HG03066 (cell line): ENCODE measurements at regions not wholly inside any gene's neighbourhood (a gene's known extent, or its start where the extent isn't known, plus 50 kb on each side); places are given as distances from the start of the nearest gene placed in this dataset.

Experiments
- ATAC-seq: cut with Tn5 transposase; IDR thresholded peaks from one replicate; pipeline ENCODE4 v1.9.1; 2021; ENCODE audit warnings: low read depth; ENCODE audit not compliant: unreplicated experiment

GRCh38 chr5:125150041-125150669 is 403.7 kb upstream of the ZNF608 start:
- no peak for ATAC-seq

DNA sequence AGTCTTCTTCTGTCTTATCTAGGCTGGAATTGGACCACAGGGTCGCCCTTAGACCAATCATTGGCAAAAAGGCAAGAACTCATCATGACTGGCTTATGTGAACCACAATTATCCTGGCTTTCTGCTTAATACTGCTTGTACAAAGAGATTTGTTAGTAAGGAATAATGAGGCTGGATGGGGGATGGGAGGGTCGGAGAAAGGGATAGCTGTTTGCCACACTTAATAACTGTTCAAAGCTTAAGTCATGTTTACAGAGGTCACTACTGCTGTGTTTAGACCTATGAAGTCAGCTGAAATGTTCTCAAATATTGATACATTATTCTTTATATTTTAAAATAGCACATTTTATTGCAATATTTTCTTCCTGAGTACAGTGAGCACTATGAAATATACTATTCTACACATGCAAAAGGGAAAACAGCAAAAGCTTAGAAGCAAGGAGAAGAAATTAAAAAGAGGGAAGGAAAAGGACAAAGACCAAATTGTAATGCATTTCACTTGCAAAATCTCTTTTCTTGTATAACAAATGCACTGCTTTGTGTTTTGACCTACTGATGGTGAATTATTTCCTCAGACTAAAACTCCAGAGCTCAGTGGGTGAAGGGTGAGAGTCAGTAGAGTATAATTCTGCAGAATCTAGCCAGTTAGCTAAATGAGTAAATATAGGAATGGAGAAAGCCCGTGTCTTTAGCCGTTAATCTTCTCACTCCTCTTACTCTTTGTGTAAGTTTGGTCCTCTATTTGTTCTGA is 404.9 kb upstream of the ZNF608 start:
- ATAC-seq: no peak

DNA sequence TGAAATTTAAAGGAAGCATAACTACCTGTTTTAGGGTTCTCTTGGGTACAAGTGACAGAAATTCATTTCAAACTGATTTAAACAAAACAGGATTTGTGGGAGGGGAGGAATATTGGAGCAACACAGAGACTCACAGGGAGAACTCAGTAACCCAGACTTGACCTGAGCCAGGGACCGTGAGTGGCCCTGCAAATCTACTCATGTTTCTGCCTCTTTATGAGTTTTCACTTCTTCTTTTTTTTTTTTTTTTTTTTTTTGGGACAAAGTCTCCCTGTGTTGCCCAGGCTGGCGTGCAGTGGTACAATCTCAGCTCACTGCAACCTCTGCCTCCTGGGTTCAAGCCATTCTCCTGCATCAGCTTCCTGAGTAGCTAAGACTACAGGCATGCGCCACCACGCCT is 405.6 kb upstream of the ZNF608 start:
- ATAC-seq: no peak

- ATAC-seq: no peak
Measured at GRCh38 chr5:125152461-125153189, 406.2 kb upstream of the ZNF608 start.

DNA sequence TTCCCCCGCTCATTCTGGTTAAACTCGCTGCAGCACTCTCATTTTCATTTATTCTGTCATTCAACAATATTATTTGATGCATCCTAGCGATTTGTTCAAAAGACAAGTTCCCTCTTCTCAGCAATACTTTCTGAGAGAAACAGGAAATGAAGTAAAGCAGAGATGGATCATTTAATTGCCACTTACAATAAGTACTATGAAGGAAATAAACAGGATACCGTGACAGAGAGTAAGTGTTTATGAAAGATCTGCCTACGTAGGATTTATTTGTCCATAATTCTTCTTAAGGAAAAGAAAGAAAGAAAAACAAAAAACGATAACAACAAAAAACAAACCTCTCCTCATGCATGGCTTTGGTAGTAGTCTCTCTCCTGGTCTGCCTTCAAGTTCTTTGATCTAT is 406.8 kb upstream of the ZNF608 start:
- ATAC-seq: no peak

DNA sequence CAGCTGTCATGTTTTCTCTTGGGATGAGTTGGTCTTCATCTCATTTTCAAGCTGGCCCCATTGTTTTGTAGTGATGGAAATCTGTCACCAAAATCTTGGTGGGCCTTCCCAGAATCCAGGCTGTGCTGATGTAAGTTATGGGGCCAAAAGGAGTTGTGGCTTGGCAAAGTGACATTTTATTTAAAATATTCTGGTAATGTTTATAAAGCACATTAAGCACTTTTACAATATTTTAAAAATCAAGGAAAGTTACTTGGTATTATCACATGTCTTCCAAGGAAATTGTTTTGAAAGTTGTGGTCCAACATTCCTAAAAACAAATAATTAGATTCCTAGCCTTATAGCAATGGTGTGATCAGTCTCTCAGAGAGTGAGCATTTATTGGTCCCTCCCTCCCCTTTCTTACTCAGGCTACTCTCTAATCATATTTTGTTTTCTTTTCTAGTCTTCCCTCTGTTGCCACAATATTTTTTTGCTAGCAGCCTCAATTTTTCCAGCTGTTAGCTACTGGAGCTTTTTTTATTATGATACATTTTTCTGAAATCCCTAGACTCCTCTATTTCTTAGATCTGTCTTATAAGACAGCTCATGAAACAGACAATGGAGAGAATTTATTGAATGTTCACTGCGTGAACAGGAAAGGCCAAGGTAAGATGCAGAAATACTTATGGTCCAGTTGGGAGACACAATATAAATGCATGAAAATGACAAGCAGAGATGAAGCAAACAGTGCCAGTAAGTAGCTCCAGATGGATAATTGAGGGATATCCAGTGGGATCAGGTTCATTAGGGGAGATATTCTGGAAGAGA is 408.1 kb upstream of the ZNF608 start:
- ATAC-seq: no peak

- ATAC-seq: no peak
Measured at GRCh38 chr5:125160787-125161502, 414.5 kb upstream of the ZNF608 start.

DNA sequence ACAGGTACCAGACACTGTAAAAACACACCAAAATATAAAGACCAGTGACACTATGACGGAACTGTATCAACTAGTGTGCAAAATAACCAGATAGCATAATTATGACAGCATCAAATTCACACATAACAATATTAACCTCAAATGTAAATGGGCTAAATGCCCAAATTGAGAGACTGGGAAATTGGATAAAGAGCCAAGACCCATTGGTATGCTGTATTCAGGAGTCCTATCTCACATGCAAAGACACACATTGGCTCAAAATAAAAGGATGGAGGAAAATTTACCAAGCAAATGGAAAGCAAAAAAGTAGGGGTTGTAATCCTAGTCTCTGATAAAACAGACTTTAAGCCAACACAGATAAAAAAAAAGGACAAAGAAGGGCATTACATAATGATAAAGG is 416.3 kb upstream of the ZNF608 start:
- no peak for ATAC-seq

DNA sequence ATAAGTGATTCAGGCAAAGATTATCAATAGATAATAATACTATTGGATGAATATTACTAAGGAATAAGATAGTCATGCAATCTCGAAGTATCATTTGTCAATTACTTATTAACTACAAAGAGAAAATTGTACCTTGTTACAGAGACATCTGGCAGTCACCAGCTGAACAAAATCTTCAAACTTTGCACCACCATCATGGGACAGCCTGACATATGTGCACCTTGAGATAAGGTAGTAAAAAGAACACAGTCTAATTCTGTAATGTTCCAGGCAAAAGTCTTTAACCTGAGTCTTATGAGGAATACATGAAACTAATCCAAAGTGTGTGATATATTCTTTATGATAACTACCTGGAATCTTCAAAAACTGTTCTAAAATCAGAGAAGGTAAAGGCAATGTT is 423.0 kb upstream of the ZNF608 start:
- no peak for ATAC-seq

DNA sequence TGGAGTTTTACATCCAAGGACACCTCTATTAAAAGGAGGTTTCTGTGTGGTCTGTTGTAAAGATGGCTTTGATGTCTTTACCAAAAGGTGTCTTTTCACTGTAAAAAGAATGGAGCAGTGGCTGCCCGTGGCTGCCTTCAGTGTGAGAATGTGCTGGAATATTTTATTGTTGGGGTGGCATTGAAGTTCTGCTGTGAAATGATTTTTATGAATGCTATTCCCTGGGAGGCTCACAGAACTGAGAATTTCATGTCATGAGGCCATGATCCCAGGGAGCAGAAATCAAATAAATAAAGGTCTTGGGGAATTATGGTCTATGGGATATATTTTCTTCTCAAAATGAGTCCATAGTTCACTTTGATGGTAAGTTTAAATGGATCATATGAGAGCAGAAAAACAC is 425.2 kb upstream of the ZNF608 start:
- ATAC-seq: no peak

DNA sequence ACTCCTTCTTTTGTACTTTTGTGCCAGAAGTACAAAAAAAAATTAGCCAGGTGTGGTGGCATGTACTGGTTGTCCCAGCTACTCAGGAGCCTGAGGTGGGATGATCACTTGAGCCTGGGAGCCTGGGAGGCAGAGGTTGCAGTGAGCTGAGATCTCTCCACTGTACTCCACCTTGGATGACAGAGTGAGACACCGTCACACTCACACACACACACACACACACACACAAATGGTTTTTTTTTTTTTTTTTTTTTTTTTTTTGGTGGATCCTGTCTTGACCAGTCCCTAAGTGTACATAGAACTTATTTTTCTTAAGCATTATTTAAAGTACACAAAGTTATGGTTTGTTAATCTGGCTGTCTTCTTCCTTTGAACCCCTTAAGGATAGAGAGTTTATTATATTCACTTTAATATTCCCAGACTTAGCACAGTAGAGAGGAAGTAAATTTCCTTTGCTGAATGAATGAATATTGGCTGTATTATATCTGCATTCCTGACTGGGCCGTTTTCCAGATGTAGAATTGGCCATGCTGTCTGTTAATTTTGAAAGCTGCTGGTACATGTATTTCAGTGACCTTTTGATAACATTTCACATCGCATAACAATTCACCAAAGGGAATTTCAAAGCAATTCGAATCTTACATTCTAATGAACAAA is 429.0 kb upstream of the ZNF608 start:
- ATAC-seq: no peak

DNA sequence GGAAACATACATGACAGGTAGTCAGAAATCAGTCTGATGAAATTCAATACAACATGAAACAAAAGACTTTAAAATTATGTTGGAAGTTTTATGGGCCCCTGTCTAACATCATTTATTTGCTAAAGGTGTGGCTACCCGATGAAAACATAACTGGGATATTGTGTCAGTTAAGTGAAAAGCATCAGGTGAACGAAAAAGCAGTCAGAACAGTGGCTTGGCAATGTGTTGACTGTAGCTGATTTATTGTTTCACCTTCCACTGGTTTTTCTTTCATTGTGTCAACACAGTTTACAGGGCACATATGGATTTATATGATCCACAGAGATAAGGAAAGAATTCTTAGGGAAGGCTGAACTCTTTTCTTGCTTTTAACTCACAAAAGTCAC is 429.6 kb upstream of the ZNF608 start:
- no peak for ATAC-seq

DNA sequence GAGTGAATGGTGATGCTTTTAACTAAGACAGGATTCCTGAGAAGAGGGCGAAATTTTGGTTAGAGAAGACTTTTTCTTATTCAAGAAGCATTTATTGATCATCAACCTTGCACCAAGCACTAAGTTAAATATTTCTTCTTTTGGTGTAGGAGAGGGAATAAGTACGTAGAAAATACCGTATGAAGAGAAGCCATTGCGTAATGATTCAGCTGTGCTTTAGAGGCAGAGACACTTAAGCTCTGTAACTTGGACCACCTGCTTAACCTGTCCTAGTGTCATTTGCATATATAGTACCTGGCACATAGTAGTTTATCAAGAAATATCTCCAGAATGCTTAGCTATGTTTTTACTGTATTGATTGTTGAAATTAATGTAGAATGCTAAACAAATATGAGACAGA is 430.9 kb upstream of the ZNF608 start:
- no peak for ATAC-seq

DNA sequence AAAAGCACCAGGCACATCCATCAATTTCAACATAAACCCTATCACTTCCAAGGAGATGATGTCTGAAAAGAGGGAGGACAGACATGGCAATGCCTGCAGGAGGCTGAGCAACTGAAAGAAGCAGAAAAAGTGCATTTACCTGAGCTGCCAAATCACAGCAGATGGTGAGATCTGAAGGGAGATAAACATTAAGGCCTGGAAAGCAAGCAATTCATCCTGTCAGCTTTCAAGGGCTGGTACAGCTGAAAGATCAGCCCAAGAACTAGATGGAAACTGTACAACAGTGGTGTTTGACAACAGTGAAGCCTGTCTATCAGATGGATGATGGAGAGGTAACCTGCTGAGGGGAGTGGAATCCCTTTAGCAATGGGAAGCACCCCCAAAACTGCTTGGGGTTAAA is 433.2 kb upstream of the ZNF608 start:
- ATAC-seq: no peak

- ATAC-seq: no peak
Measured at GRCh38 chr5:125180231-125180829, 433.9 kb upstream of the ZNF608 start.

DNA sequence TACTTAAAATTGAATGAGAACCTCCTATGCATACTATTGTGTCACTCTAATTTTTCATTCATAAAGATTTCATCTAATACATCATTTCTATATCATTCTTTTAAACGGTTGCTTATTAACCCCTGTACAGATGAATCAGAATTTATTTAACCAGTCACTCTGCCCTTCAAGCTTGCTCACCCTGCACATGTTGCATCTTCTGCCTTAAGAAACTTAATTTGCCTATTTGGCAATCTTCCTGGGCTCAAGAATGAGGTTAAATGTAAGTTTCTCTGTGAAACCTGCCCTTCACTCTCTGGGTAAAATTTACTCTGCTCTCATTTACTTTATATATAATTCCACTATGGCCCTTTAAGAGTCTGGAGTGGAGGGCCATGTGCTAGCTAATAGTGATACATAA is 434.7 kb upstream of the ZNF608 start:
- no peak for ATAC-seq

- ATAC-seq: no peak
Measured at GRCh38 chr5:125181955-125182354, 435.5 kb upstream of the ZNF608 start.

DNA sequence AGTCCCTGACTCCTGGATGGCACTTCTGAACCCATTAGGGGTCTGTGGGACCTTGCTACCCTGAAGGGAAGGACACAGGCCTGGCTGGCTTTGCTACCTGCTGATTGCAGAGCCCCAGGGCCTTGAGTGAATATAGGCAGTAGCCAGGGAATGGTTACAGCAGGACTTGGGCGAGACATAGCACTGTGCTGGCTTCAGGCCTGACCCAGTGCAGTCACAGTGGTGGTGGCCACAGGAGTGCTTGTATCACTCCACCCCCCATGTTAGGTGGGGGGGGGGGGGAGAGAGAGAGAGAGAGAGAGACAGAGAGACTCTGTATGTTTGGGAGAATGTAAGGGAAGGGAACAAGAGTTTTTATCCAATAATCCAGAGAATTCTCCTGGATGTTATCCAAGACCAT is 439.3 kb upstream of the ZNF608 start:
- ATAC-seq: no peak

DNA sequence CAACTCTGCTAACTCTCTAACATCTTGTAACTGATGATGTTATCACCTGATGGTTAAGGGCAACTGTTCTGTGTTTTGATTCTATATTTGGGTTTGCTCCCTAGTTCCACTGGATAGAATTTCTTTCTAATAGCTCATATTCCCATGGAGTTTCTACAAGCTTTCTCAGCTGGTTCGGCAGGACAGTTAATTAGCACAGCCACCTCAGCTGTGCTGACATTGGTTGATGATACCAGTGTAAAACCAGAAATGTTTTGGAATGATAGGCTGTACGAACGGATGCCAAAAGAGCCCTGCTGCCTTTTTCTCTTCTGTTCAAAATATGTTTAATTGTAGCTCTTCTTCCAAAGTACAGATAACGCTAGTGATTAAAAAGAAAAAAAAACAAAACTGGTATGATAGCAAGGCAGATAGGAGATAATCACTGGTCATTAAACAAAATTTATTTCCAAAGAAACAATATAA is 440.5 kb upstream of the ZNF608 start:
- ATAC-seq: no peak
